ENCODE measurements at regions not wholly inside any gene's neighbourhood (a gene's known extent, or its start where the extent isn't known, plus 50 kb on each side); places are given as distances from the start of the nearest gene placed in this dataset.

GRCh38 chrX:146181858-146182257, 364.2 kb downstream of the SLITRK2 start:
- CTCF ChIA-PET = no interaction called here

GRCh38 chrX:146186540-146186939, 368.9 kb downstream of the SLITRK2 start:
- no peak for TF ChIP-seq CTCF (IDR thresholded peaks at IDR 0.05; ENCODE audit: unreplicated experiment)
- intact Hi-C loops (cut with micrococcal nuclease; ENCODE audit: unreplicated experiment) = no loop called here
- no peaks in the 10 kb centered on the region for H3K36me3 Mint-ChIP-seq (ENCODE audit: insufficient read depth, unreplicated experiment)
- H3K27me3 Mint-ChIP-seq (ENCODE audit: unreplicated experiment) = no peaks in the 10 kb centered on the region
- no TSS peak for BruUV-seq (replicated peaks)
- H3K4me3 Mint-ChIP-seq (ENCODE audit: low read depth, unreplicated experiment) = no peak overlapping the region
- peaks cover 11% of the 10 kb centered on the region for H3K9me3 Mint-ChIP-seq (ENCODE audit: low read depth, unreplicated experiment)
- no peak for DNase-seq
- no peak overlapping the region for H3K27ac Mint-ChIP-seq (ENCODE audit: unreplicated experiment)
- CTCF ChIA-PET = no interaction called here
- H3K4me1 Mint-ChIP-seq (ENCODE audit: low read depth, unreplicated experiment) = no peaks in the 10 kb centered on the region

More at GRCh38 chrX:146181858-146182257, 364.2 kb downstream of the SLITRK2 start:
- intact Hi-C loops (cut with micrococcal nuclease; ENCODE audit: unreplicated experiment) = no loop called here
- no peak for TF ChIP-seq CTCF (IDR thresholded peaks at IDR 0.05; ENCODE audit: unreplicated experiment)
- no peaks in the 10 kb centered on the region for H3K4me1 Mint-ChIP-seq (ENCODE audit: low read depth, unreplicated experiment)
- H3K27ac Mint-ChIP-seq (ENCODE audit: unreplicated experiment) = no peak overlapping the region
- DNase-seq = no peak
- H3K27me3 Mint-ChIP-seq (ENCODE audit: unreplicated experiment) = no peaks in the 10 kb centered on the region
- H3K36me3 Mint-ChIP-seq (ENCODE audit: insufficient read depth, unreplicated experiment) = no peaks in the 10 kb centered on the region
- BruUV-seq (replicated peaks) = no TSS peak
- H3K9me3 Mint-ChIP-seq (ENCODE audit: low read depth, unreplicated experiment) = peaks cover 9% of the 10 kb centered on the region
- no peak overlapping the region for H3K4me3 Mint-ChIP-seq (ENCODE audit: low read depth, unreplicated experiment)

- H3K4me3 Mint-ChIP-seq (ENCODE audit: low read depth, unreplicated experiment) = no peak overlapping the region
- CTCF ChIA-PET = no interaction called here
- peaks cover 9% of the 10 kb centered on the region for H3K9me3 Mint-ChIP-seq (ENCODE audit: low read depth, unreplicated experiment)
- no peaks in the 10 kb centered on the region for H3K36me3 Mint-ChIP-seq (ENCODE audit: insufficient read depth, unreplicated experiment)
- TF ChIP-seq CTCF (IDR thresholded peaks at IDR 0.05; ENCODE audit: unreplicated experiment) = no peak
- H3K4me1 Mint-ChIP-seq (ENCODE audit: low read depth, unreplicated experiment) = no peaks in the 10 kb centered on the region
- BruUV-seq (replicated peaks) = no TSS peak
- DNase-seq = no peak
- no peaks in the 10 kb centered on the region for H3K27me3 Mint-ChIP-seq (ENCODE audit: unreplicated experiment)
- intact Hi-C loops (cut with micrococcal nuclease; ENCODE audit: unreplicated experiment) = no loop called here
- H3K27ac Mint-ChIP-seq (ENCODE audit: unreplicated experiment) = no peak overlapping the region
Observed at GRCh38 chrX:146189371-146189770, 371.7 kb downstream of the SLITRK2 start.

- H3K9me3 Mint-ChIP-seq (ENCODE audit: low read depth, unreplicated experiment) = peaks cover 4% of the 10 kb centered on the region
Observed at GRCh38 chrX:146208821-146209220, 391.2 kb downstream of the SLITRK2 start.

More at GRCh38 chrX:146208821-146209220, 391.2 kb downstream of the SLITRK2 start:
- H3K27me3 Mint-ChIP-seq (ENCODE audit: unreplicated experiment) = no peaks in the 10 kb centered on the region
- no peak overlapping the region for H3K27ac Mint-ChIP-seq (ENCODE audit: unreplicated experiment)
- CTCF ChIA-PET = no interaction called here
- no peaks in the 10 kb centered on the region for H3K36me3 Mint-ChIP-seq (ENCODE audit: insufficient read depth, unreplicated experiment)
- no TSS peak for BruUV-seq (replicated peaks)
- H3K4me1 Mint-ChIP-seq (ENCODE audit: low read depth, unreplicated experiment) = no peaks in the 10 kb centered on the region
- intact Hi-C loops (cut with micrococcal nuclease; ENCODE audit: unreplicated experiment) = no loop called here
- no peak for DNase-seq
- no peak overlapping the region for H3K4me3 Mint-ChIP-seq (ENCODE audit: low read depth, unreplicated experiment)
- no peak for TF ChIP-seq CTCF (IDR thresholded peaks at IDR 0.05; ENCODE audit: unreplicated experiment)
